HEK293T (cell line): ENCODE measurements at regions not wholly inside any gene's neighbourhood (a gene's known extent, or its start where the extent isn't known, plus 50 kb on each side); places are given as distances from the start of the nearest gene placed in this dataset.

Experiments
- BHLHE40 ChIP-seq: fragments of 450-650 bp; IDR thresholded peaks from 2 replicates; pipeline ENCODE4 v1.6.1; 2016; ENCODE audit warnings: mild to moderate bottlenecking, moderate library complexity, borderline replicate concordance
- ELF4 ChIP-seq: fragments of 450-650 bp; IDR thresholded peaks from 2 replicates; pipeline ENCODE4 v1.6.1; 2017; ENCODE audit warnings: antibody characterized with exemption
- FOXA1 ChIP-seq: fragments of 450-650 bp; IDR thresholded peaks from 2 replicates; pipeline ENCODE4 v1.6.1; 2016; ENCODE audit warnings: mild to moderate bottlenecking
- FOXK2 ChIP-seq: fragments of 450-650 bp; IDR thresholded peaks from 2 replicates; pipeline ENCODE4 v1.6.1; 2016; ENCODE audit warnings: mild to moderate bottlenecking
- FOXM1 ChIP-seq: fragments of 450-650 bp; IDR thresholded peaks from 2 replicates; pipeline ENCODE4 v1.6.1; 2017; ENCODE audit warnings: mild to moderate bottlenecking, borderline replicate concordance
- HDGF ChIP-seq: fragments of 450-650 bp; IDR thresholded peaks from 2 replicates; pipeline ENCODE4 v1.6.1; 2017; ENCODE audit warnings: antibody characterized with exemption, borderline replicate concordance
- L3MBTL2 ChIP-seq: fragments of 450-650 bp; conservative IDR thresholded peaks from 2 replicates; pipeline ENCODE4 v1.6.1; 2016; ENCODE audit warnings: mild to moderate bottlenecking
- LEF1 ChIP-seq: fragments of 450-650 bp; IDR thresholded peaks from 2 replicates; pipeline ENCODE4 v1.6.1; 2017; ENCODE audit warnings: mild to moderate bottlenecking, borderline replicate concordance
- NFRKB ChIP-seq: fragments of 450-650 bp; IDR thresholded peaks from 2 replicates; pipeline ENCODE4 v1.6.1; 2016; ENCODE audit warnings: mild to moderate bottlenecking, moderate library complexity
- PKNOX1 ChIP-seq: fragments of 450-650 bp; IDR thresholded peaks from 2 replicates; pipeline ENCODE4 v1.6.1; 2016
- SP1 ChIP-seq: fragments of 450-650 bp; IDR thresholded peaks from 2 replicates; pipeline ENCODE4 v1.6.1; 2017
- SUZ12 ChIP-seq: fragments of 450-650 bp; IDR thresholded peaks from 2 replicates; pipeline ENCODE4 v1.6.1; 2016; ENCODE audit warnings: mild to moderate bottlenecking
- TARDBP ChIP-seq: fragments of 450-650 bp; IDR thresholded peaks from 2 replicates; pipeline ENCODE4 v1.6.1; 2016
- ZNF384 ChIP-seq: fragments of 450-650 bp; IDR thresholded peaks from 2 replicates; pipeline ENCODE4 v1.6.1; 2016

- no peak for TF ChIP-seq ZNF384
- no peak for TF ChIP-seq SP1
- TF ChIP-seq ELF4 = no peak
- no peak for TF ChIP-seq FOXA1
- no peak for TF ChIP-seq HDGF
- TF ChIP-seq TARDBP = no peak
- TF ChIP-seq BHLHE40 = no peak
- no peak for TF ChIP-seq NFRKB
- no peak for TF ChIP-seq SUZ12
- TF ChIP-seq L3MBTL2 = no peak
- no peak for TF ChIP-seq LEF1
- TF ChIP-seq FOXM1 = no peak
- TF ChIP-seq FOXK2 = no peak
- no peak for TF ChIP-seq PKNOX1
Observed at GRCh38 chr16:63457869-63458268, 1421.6 kb upstream of the CDH8 start.
